Large intestine (tissue), 3 donors: ENCODE measurements at regions not wholly inside any gene's neighbourhood (a gene's known extent, or its start where the extent isn't known, plus 50 kb on each side); places are given as distances from the start of the nearest gene placed in this dataset.

Experiments used
- DNase-seq, 2 donors: peaks; one replicate each; pipeline versions ENCODE4 v3.0.0 to v3.0.0-alpha.2; 2013
- H3K27ac ChIP-seq: one replicate; pipeline ENCODE4 v1.5.1; 2013; ENCODE audit warnings: low read length
- H3K27me3 ChIP-seq: 2 replicates; pipeline ENCODE4 v1.6.1; 2013; ENCODE audit warnings: low read length; ENCODE audit not compliant: control insufficient read depth, insufficient read depth
- H3K36me3 ChIP-seq: 2 replicates; pipeline ENCODE4 v1.6.1; 2013; ENCODE audit warnings: low read length; ENCODE audit not compliant: control insufficient read depth, insufficient read depth
- H3K4me1 ChIP-seq: one replicate; pipeline ENCODE4 v1.6.1; 2013; ENCODE audit warnings: low read length; ENCODE audit not compliant: control insufficient read depth, insufficient read depth
- H3K4me3 ChIP-seq: one replicate; pipeline ENCODE4 v1.5.1; 2013; ENCODE audit warnings: low read length
- H3K9me3 ChIP-seq: one replicate; pipeline ENCODE4 v1.6.1; 2013; ENCODE audit warnings: mild to moderate bottlenecking, low read depth, low read length, moderate library complexity; ENCODE audit not compliant: control insufficient read depth
- WGBS: methylation state at CpG from one replicate; pipeline ENCODE4 v1.1.5; 2013; ENCODE audit warnings: low lambda C conversion rate; ENCODE audit not compliant: insufficient coverage; 5-methylcytosine and 5-hydroxymethylcytosine counted together

- Histone ChIP-seq H3K36me3 (no peaks in the 10 kb centered on the region), H3K27me3 (peaks cover 3% of the 10 kb centered on the region), H3K4me1 (no peaks in the 10 kb centered on the region), H3K9me3 (no peaks in the 10 kb centered on the region), H3K4me3 (no peak overlapping the region), H3K27ac (no peak overlapping the region)
- WGBS: no CpG with 5 or more reads among the region's 4 CpGs
- DNase-seq: no peak
Measured at GRCh38 chr2:120620025-120620793, 115.5 kb upstream of the GLI2 start.

GRCh38 chr2:120622159-120622869 is 113.4 kb upstream of the GLI2 start:
- no peak overlapping the region for H3K27ac ChIP-seq
- H3K9me3 ChIP-seq: no peaks in the 10 kb centered on the region
- no peaks in the 10 kb centered on the region for H3K36me3 ChIP-seq
- no peaks in the 10 kb centered on the region for H3K4me1 ChIP-seq
- no CpG with 5 or more reads among the region's 13 CpGs for WGBS
- no peaks in the 10 kb centered on the region for H3K27me3 ChIP-seq
- H3K4me3 ChIP-seq: no peak overlapping the region
- DNase-seq: no peak

GRCh38 chr2:120622886-120623753 is 112.5 kb upstream of the GLI2 start:
- no peaks in the 10 kb centered on the region for H3K9me3 ChIP-seq
- H3K4me1 ChIP-seq: no peaks in the 10 kb centered on the region
- H3K4me3 ChIP-seq: no peak overlapping the region
- no peak overlapping the region for H3K27ac ChIP-seq
- DNase-seq: no peak
- H3K27me3 ChIP-seq: no peaks in the 10 kb centered on the region
- WGBS: no CpG with 5 or more reads among the region's 21 CpGs
- no peaks in the 10 kb centered on the region for H3K36me3 ChIP-seq

GRCh38 chr2:120624061-120624737 is 111.5 kb upstream of the GLI2 start:
- no CpG with 5 or more reads among the region's 8 CpGs for WGBS
- Histone ChIP-seq H3K4me3 (no peak overlapping the region), H3K27ac (no peak overlapping the region), H3K27me3 (peaks cover under 1% of the 10 kb centered on the region), H3K9me3 (no peaks in the 10 kb centered on the region), H3K4me1 (no peaks in the 10 kb centered on the region), H3K36me3 (no peaks in the 10 kb centered on the region)
- DNase-seq: no peak

GRCh38 chr2:120624738-120625446 is 110.8 kb upstream of the GLI2 start:
- no peak for DNase-seq
- Histone ChIP-seq H3K27ac (no peak overlapping the region), H3K9me3 (no peaks in the 10 kb centered on the region), H3K4me1 (no peaks in the 10 kb centered on the region), H3K4me3 (no peak overlapping the region), H3K27me3 (peaks cover 5% of the 10 kb centered on the region), H3K36me3 (no peaks in the 10 kb centered on the region)
- 79% methylated on average over 6 of the region's 15 CpGs for WGBS

GRCh38 chr2:120625865-120626560 is 109.7 kb upstream of the GLI2 start:
- no peaks in the 10 kb centered on the region for H3K9me3 ChIP-seq
- H3K36me3 ChIP-seq: no peaks in the 10 kb centered on the region
- DNase-seq: no peak
- no peak overlapping the region for H3K27ac ChIP-seq
- no CpG with 5 or more reads among the region's 9 CpGs for WGBS
- H3K4me3 ChIP-seq: no peak overlapping the region
- peaks cover 5% of the 10 kb centered on the region for H3K27me3 ChIP-seq
- H3K4me1 ChIP-seq: no peaks in the 10 kb centered on the region

- Histone ChIP-seq H3K27ac (no peak overlapping the region), H3K9me3 (no peaks in the 10 kb centered on the region), H3K27me3 (peaks cover 5% of the 10 kb centered on the region), H3K4me3 (no peak overlapping the region), H3K4me1 (no peaks in the 10 kb centered on the region), H3K36me3 (no peaks in the 10 kb centered on the region)
- no CpG with 5 or more reads among the region's 6 CpGs for WGBS
- no peak for DNase-seq
Measured at GRCh38 chr2:120626566-120626965, 109.1 kb upstream of the GLI2 start.

- no peak overlapping the region for H3K27ac ChIP-seq
- H3K36me3 ChIP-seq: no peaks in the 10 kb centered on the region
- H3K27me3 ChIP-seq: peaks cover 5% of the 10 kb centered on the region
- DNase-seq: no peak
- no peak overlapping the region for H3K4me3 ChIP-seq
- H3K9me3 ChIP-seq: no peaks in the 10 kb centered on the region
- peaks cover 2% of the 10 kb centered on the region for H3K4me1 ChIP-seq
- no CpG with 5 or more reads among the region's 3 CpGs for WGBS
Measured at GRCh38 chr2:120628248-120628647, 107.4 kb upstream of the GLI2 start.

GRCh38 chr2:120629241-120629895 is 106.3 kb upstream of the GLI2 start:
- H3K36me3 ChIP-seq: no peaks in the 10 kb centered on the region
- no CpG with 5 or more reads among the region's 8 CpGs for WGBS
- H3K4me1 ChIP-seq: peaks cover 6% of the 10 kb centered on the region
- peaks cover 5% of the 10 kb centered on the region for H3K27me3 ChIP-seq
- no peak overlapping the region for H3K4me3 ChIP-seq
- no peak for DNase-seq
- H3K27ac ChIP-seq: no peak overlapping the region
- H3K9me3 ChIP-seq: no peaks in the 10 kb centered on the region
